Liver (tissue), 3 donors: ENCODE measurements at regions not wholly inside any gene's neighbourhood (a gene's known extent, or its start where the extent isn't known, plus 50 kb on each side); places are given as distances from the start of the nearest gene placed in this dataset.

Experiments
- EGR1 ChIP-seq, 2 donors: IDR thresholded peaks; 2 replicates each; pipeline ENCODE4 v1.6.1; 2016 to 2018; ENCODE audit warnings: antibody characterized with exemption in 2 of 2, low read depth in 2 of 2
- TF ChIP-seq, protein P1 (sequence below): fragments of 150-350 bp; IDR thresholded peaks from 2 replicates; pipeline ENCODE4 v1.5.1; 2017; ENCODE audit warnings: improper control_type of control experiment, low read depth, low read length; ENCODE audit not compliant: missing input control
- TF ChIP-seq, protein P2 (sequence below): IDR thresholded peaks from 2 replicates; pipeline ENCODE4 v1.6.1; 2016; ENCODE audit warnings: antibody characterized with exemption
- donor health status: healthy.
- donor health status: healthy.

DNA sequence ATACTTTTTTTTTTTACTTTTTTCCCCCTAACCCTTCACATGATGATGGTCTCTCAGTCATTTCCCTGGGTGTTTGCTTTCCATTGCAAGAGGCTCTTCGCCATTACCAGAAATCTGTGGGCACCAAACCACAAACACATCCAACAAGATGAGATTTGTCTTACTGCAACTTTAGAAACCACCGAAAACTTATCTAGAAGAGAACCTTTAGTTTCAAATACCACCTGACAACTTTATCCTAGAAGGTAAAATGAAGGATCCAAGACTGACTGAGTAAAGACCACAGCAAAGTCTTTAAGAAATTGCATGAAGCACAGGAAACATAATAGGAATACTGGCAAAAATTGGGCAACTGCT lies 363.3 kb upstream of the MBL2 start:
- TF ChIP-seq, protein P1, sequence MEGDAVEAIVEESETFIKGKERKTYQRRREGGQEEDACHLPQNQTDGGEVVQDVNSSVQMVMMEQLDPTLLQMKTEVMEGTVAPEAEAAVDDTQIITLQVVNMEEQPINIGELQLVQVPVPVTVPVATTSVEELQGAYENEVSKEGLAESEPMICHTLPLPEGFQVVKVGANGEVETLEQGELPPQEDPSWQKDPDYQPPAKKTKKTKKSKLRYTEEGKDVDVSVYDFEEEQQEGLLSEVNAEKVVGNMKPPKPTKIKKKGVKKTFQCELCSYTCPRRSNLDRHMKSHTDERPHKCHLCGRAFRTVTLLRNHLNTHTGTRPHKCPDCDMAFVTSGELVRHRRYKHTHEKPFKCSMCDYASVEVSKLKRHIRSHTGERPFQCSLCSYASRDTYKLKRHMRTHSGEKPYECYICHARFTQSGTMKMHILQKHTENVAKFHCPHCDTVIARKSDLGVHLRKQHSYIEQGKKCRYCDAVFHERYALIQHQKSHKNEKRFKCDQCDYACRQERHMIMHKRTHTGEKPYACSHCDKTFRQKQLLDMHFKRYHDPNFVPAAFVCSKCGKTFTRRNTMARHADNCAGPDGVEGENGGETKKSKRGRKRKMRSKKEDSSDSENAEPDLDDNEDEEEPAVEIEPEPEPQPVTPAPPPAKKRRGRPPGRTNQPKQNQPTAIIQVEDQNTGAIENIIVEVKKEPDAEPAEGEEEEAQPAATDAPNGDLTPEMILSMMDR, result no peak
- no peak for TF ChIP-seq EGR1 (IDR thresholded peaks at IDR 0.05; ENCODE audit: low read depth in 2 of 2)
- TF ChIP-seq, protein P2, sequence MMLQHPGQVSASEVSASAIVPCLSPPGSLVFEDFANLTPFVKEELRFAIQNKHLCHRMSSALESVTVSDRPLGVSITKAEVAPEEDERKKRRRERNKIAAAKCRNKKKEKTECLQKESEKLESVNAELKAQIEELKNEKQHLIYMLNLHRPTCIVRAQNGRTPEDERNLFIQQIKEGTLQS, result no peak
